ENCODE measurements at regions not wholly inside any gene's neighbourhood (a gene's known extent, or its start where the extent isn't known, plus 50 kb on each side); places are given as distances from the start of the nearest gene placed in this dataset.
"Not testable (repeated sequence)": the region's sequence is repeated elsewhere in the genome, so short reads cannot be mapped to it uniquely, and the experiment has no call there.

DNA sequence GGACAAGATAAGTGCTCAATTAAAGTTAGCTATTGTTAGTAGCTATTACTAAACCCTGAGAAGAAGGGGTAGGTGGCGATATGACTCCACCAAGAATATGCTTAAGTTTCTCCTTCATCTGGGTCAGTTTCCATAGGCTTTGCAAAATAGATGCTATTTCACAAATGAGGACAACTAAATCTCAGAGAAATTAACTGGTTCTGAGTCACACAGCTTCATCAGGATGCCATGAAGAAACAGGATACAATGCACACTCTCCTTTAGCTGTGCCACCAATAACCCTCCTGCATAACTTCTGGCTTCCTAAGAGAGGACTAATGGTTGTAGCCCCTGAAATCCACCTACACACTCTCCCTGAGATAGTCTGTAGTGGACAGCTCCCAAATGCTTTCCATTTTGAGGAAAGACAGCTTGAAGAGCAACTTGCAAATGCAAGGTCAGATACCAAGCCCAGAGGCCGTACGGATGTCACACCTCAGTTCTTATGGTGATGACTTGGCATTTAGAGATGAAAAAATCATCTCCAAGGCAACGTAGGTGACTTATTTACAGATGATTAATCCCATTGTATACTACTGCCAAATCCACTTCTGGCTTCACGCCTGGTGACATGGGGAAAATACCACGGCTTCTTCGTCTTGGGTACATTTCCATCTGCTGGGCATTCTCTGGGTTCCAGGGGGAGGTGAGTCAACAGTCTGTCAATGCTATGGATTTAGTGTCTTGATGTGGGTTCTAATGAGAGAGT, 251.4 kb upstream of the IL12B start:
- FAIRE-seq (peak; percentile 72), DNase-seq (ENCODE audit: low read depth) (peak; percentile 98)
- no peaks in the 10 kb centered on the region for H3K27me3 ChIP-seq (ENCODE audit: control insufficient read depth, insufficient read depth, low read length)
- H3K36me3 ChIP-seq (ENCODE audit: control insufficient read depth, insufficient read depth, low read length): no peaks in the 10 kb centered on the region
- TF ChIP-seq, protein P1, sequence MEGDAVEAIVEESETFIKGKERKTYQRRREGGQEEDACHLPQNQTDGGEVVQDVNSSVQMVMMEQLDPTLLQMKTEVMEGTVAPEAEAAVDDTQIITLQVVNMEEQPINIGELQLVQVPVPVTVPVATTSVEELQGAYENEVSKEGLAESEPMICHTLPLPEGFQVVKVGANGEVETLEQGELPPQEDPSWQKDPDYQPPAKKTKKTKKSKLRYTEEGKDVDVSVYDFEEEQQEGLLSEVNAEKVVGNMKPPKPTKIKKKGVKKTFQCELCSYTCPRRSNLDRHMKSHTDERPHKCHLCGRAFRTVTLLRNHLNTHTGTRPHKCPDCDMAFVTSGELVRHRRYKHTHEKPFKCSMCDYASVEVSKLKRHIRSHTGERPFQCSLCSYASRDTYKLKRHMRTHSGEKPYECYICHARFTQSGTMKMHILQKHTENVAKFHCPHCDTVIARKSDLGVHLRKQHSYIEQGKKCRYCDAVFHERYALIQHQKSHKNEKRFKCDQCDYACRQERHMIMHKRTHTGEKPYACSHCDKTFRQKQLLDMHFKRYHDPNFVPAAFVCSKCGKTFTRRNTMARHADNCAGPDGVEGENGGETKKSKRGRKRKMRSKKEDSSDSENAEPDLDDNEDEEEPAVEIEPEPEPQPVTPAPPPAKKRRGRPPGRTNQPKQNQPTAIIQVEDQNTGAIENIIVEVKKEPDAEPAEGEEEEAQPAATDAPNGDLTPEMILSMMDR (IDR thresholded peaks at IDR 0.05; ENCODE audit: insufficient read depth, low read length, severe bottlenecking): no peak
- H3K4me3 ChIP-seq (ENCODE audit: low read depth, low read length): no peak overlapping the region

DNA sequence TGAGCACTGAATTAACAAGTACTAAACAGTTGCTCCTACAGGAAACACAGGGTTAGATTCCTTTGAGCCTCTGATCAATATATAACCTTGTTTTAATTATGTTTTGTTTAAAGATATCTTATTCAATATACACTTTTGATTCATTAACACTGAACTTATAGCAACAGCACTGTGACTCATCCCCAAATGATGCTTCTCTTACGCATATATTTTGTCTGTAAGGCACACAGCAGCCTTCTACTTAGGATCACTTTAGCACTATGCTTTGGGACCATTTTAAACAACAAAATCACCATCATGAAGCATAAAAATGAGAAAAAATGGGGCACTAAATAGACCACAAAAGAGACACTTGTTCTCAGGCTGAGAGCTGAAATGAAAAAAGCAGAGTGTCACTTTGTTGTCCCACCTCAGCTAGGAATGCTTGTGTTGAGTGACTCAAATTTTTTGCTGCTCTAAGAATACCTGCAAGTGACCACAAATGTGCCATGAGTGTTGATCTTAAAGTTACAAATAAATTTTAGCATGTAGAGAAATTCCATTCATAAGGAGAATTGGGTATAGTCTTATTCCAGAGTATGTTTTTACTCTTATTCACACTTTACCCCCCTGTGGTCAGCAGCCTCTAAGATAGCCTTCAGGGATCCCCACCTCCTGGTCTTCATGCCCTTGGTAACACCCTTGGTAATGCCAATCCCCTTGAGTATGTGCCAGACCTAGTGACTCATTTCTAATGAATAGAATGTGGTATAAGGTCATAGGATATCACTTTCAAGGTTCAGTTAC, 252.7 kb upstream of the IL12B start:
- no peak overlapping the region for H3K4me3 ChIP-seq (ENCODE audit: low read depth, low read length)
- FAIRE-seq (no peak), DNase-seq (ENCODE audit: low read depth) (peak; percentile 91)
- no peaks in the 10 kb centered on the region for H3K27me3 ChIP-seq (ENCODE audit: control insufficient read depth, insufficient read depth, low read length)
- H3K36me3 ChIP-seq (ENCODE audit: control insufficient read depth, insufficient read depth, low read length): no peaks in the 10 kb centered on the region
- TF ChIP-seq, protein P1 (IDR thresholded peaks at IDR 0.05; ENCODE audit: insufficient read depth, low read length, severe bottlenecking): no peak

DNA sequence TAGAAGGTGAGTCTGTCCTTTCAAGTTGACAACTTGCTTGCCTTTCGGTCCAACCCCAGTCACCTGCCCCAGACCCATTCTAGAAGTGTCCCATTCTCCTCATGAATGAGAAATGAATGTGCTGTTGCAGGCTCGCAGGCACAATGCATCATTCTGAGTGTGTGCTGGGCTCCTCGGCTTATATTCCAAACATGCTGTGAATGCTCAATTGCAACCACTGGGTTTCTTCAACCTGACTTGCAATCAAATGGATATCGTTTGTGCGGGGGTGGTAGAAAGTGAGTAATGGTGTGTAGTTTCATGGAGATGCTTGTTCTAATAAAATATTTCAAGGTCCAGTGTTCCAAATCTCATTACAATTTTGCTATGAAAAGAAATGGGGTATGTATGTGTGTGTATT, 256.6 kb upstream of the IL12B start:
- no peak for FAIRE-seq
- no peak for DNase-seq (ENCODE audit: low read depth)
- TF ChIP-seq, protein P1 (IDR thresholded peaks at IDR 0.05; ENCODE audit: insufficient read depth, low read length, severe bottlenecking): no peak
- Histone ChIP-seq H3K36me3 (ENCODE audit: control insufficient read depth, insufficient read depth, low read length) (no peaks in the 10 kb centered on the region), H3K4me3 (ENCODE audit: low read depth, low read length) (no peak overlapping the region), H3K27me3 (ENCODE audit: control insufficient read depth, insufficient read depth, low read length) (no peaks in the 10 kb centered on the region)

DNA sequence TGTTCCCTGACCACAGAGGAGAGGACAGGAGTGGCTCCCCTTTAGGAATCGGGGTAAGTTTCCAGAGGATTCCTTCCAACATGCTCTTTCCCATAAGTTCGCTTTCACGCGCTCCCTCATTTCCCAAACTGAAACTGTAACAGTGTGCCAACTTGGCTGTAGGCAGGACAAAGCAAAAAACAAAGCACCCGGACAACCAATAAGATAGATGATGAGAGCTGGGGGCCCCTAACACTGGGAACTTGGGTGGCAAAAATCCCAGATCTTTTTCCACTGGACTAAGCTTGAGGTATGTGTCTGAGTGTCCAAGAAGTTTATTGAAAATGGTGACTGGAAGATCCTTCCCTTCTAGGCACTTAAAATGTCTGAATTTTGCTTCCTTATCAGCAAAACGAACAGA, 258.7 kb upstream of the IL12B start:
- no peaks in the 10 kb centered on the region for H3K36me3 ChIP-seq (ENCODE audit: control insufficient read depth, insufficient read depth, low read length)
- TF ChIP-seq, protein P1 (IDR thresholded peaks at IDR 0.05; ENCODE audit: insufficient read depth, low read length, severe bottlenecking): no peak
- FAIRE-seq: no peak
- no peaks in the 10 kb centered on the region for H3K27me3 ChIP-seq (ENCODE audit: control insufficient read depth, insufficient read depth, low read length)
- H3K4me3 ChIP-seq (ENCODE audit: low read depth, low read length): no peak overlapping the region
- no peak for DNase-seq (ENCODE audit: low read depth)

DNA sequence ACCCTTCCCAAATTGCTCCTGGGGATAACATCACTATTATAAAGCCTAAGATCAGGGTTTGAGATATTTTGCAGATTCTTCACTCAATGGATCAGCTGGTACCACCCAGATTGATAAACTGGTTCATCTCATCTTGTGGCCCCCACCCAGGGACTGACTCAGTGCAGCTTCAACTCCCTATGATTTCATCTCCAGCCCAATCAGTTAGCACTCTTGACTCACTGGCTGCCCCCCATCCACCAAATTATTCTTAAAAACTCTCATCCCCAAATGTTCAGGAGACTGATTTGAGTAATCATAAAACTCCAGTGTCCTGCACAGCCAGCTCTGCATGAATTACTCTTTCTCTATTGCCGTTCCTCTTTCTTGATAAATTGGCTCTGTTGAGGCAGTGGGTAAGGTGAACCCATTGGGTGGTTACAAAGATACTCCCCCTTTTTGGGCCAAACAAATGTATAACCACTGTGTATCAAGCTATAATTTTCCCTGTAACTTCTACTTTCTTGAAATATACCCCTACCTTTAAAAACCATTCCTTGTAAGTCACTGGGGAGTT, 263.3 kb upstream of the IL12B start:
- no peaks in the 10 kb centered on the region for H3K36me3 ChIP-seq (ENCODE audit: control insufficient read depth, insufficient read depth, low read length)
- FAIRE-seq (no peak), DNase-seq (ENCODE audit: low read depth) (no peak)
- TF ChIP-seq, protein P1 (IDR thresholded peaks at IDR 0.05; ENCODE audit: insufficient read depth, low read length, severe bottlenecking): no peak
- no peak overlapping the region for H3K4me3 ChIP-seq (ENCODE audit: low read depth, low read length)
- no peaks in the 10 kb centered on the region for H3K27me3 ChIP-seq (ENCODE audit: control insufficient read depth, insufficient read depth, low read length)

DNA sequence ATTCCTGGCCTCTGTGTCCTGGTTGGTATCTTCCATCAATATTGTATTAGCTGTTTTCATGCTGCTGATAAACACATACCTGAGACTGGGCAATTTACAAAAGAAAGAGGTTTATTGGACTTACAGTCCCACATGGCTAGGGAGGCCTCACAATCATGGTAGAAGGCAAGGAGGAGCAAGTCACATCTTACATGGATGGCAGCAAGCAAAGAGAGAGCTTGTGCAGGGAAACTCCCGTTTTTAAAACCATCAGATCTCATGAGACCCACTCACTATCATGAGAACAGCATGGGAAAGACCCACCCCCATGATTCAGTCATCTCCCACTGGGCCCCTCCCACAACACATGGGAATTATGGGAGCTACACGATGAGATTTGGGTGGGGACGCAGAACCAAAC, 265.3 kb upstream of the IL12B start:
- not testable (repeated sequence) for FAIRE-seq; H3K27me3 ChIP-seq (ENCODE audit: control insufficient read depth, insufficient read depth, low read length); H3K36me3 ChIP-seq (ENCODE audit: control insufficient read depth, insufficient read depth, low read length); DNase-seq (ENCODE audit: low read depth); H3K4me3 ChIP-seq (ENCODE audit: low read depth, low read length)

All from bronchial epithelial cell (primary cell).